ENCODE measurements at regions not wholly inside any gene's neighbourhood (a gene's known extent, or its start where the extent isn't known, plus 50 kb on each side); places are given as distances from the start of the nearest gene placed in this dataset.

DNA sequence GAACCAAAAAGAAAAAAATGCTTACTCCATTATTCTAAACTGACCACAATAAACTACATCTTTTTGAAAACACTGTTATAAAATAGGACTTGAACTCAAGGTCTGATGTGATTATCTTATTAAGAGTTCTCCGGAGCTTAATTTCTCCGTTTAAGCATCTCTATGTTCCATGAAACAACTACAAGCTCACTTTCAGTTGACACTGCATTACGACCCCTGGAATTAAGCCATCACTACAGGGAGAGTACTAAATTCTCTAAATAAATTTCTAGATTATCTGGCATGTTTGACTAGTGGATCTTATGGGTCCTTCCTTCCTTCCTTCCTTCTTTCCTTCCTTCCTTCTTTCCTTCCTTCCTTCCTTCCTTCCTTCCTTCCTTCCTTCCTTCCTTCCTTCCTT is 249.0 kb downstream of the IKZF2 start:
- TF ChIP-seq, protein P1, sequence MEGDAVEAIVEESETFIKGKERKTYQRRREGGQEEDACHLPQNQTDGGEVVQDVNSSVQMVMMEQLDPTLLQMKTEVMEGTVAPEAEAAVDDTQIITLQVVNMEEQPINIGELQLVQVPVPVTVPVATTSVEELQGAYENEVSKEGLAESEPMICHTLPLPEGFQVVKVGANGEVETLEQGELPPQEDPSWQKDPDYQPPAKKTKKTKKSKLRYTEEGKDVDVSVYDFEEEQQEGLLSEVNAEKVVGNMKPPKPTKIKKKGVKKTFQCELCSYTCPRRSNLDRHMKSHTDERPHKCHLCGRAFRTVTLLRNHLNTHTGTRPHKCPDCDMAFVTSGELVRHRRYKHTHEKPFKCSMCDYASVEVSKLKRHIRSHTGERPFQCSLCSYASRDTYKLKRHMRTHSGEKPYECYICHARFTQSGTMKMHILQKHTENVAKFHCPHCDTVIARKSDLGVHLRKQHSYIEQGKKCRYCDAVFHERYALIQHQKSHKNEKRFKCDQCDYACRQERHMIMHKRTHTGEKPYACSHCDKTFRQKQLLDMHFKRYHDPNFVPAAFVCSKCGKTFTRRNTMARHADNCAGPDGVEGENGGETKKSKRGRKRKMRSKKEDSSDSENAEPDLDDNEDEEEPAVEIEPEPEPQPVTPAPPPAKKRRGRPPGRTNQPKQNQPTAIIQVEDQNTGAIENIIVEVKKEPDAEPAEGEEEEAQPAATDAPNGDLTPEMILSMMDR (conservative IDR thresholded peaks at IDR 0.05; ENCODE audit: low read depth, low read length), result no peak
- TF ChIP-seq EZH2 (IDR thresholded peaks at IDR 0.05; ENCODE audit: borderline replicate concordance, low read depth, low read length, poor library complexity, severe bottlenecking), result no peak

All from A673 (cell line).